Amygdala (tissue), 56 donors: ENCODE measurements at regions not wholly inside any gene's neighbourhood (a gene's known extent, or its start where the extent isn't known, plus 50 kb on each side); places are given as distances from the start of the nearest gene placed in this dataset.

Experiments used
- DNase-seq, 56 donors: peaks; one replicate each; lab custom pipeline; 2025; lab: John Stamatoyannopoulos, UW

DNA sequence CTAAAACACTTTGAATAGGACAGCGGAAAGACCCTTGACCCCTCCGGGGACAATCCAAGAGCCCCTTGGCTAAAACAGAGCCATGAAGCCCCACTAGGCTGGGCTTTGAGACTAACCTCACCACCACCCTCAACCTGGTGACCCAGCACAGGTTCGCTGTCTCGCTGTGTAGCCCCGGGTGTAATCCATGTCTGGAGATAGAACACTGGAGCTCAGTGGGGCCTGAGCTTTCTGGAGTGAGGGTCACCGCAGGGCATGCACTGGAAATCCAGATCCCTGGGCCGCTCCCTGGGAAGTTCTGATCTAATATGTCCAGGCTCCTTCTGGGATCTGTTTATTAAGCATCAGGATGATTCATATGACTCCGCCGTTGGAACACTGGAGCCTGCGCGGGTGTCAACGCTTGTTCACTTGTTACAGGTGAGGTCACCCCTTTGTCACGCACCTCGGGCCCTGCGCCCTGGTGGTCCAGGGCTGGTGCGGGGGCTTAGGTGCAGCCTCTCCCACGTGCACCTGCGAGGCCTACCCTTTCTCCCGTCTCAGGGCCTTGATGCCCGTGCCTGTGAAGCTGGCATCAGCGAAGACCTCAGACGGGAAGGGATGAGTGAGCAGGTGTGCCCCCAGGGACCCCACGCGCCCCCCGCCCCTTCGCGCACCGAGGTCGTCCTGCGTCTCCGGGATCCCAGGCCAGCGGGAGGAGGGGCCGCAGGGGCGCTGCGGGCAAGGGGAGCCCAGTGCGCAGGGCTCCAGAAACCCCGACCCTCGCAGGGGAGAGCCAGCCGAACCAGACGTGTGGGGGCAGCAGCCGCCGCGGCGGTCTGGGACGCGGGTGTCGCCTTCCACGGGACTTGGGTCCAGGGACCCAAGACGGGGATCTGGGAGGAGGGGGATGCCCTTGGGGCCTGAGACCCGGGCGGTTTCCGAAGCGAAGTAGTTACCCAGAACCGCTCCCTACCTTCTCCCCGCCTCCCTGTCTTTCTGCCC lies 224.1 kb upstream of the FOXF1 start:
- no peak for DNase-seq

- DNase-seq: no peak
These were observed 223.2 kb upstream of the FOXF1 start for GRCh38 chr16:86286991-86287663.

DNA sequence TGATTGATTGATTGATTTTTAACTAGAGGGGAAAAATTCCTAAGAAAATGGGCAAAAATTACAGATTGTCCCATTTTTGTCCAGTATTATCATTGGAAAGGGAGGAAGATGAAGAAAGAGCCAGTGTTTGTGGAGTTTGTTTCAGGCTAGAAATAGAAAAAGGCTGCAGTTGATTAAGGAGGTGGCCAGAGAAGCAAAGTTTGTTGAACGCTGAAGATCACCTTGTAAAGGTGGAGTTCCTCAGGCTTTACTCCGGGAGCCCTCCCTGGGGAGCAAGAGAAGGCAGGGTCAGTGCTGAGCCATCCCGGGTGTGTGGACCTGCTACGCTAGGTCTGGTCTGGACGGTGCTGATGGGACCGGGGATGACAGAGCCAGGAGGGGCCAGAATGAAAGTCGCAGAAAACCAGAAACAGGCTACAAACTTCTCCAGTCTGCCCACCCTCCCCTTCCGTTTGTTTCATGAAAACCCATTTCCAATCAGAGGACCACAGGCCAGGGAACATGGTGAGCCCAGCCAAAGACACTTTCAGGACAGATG lies 222.6 kb upstream of the FOXF1 start:
- no peak for DNase-seq

GRCh38 chr16:86288716-86289294 lies 221.5 kb upstream of the FOXF1 start:
- no peak for DNase-seq

DNA sequence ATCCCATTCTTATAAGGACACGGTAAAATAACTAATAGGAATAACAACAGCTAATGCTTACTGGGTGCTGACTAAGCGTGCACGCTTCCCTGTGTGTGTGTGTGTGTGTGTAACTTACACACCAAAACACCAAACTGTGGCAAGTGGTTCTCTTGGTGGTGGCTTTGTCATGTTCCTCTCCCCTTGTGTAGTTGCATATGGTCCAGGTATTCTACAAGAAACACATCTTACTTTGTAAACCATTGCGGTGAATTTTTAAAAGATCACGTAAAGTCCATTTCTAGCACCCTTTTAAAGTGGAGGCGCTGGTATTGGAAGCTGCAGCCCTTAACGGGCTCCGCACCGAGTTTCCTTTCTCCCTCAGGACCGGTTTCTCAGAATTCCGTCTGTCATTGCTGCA lies 221.0 kb upstream of the FOXF1 start:
- no peak for DNase-seq

GRCh38 chr16:86289907-86290306 lies 220.4 kb upstream of the FOXF1 start:
- DNase-seq: no peak

DNA sequence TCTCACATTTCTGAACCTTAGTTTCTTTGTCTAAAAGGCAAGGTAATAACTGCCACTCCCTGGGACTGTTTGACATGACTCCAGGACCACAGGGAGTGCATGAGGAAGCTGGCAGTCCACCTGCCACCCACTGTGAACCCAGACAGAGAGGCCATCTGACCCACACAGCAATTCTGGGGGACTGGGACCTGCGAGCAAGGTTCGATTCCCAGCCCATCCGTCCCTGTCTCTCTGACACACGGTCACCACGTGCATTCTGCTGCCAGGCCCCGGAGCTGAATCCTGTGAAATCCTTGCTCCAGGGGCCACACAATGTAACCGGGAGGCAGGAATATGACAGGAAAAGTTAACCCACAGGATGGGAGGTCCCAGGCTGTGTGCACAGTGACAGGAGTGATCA lies 218.8 kb upstream of the FOXF1 start:
- DNase-seq: no peak

GRCh38 chr16:86292171-86292775 lies 218.1 kb upstream of the FOXF1 start:
- DNase-seq: no peak

- DNase-seq: no peak
These were observed 217.4 kb upstream of the FOXF1 start for GRCh38 chr16:86292942-86293341.

DNA sequence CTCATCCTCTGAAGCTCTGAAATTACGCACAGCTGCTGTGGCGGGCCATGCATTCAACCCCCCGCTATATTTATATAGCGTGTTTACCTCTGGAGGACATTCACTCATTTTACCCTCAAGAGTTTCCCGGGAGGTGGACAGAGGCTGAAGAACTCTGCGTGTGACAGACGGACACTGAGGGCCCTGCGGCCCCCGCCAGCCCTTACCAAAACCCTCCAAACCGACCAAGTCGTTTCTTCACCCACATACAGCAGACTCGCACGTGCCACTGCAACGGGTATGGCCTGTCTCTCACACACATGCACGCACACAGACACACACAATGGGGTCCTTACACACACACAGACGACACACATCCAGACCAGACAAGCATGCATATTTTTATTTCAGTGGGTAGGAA lies 216.4 kb upstream of the FOXF1 start:
- no peak for DNase-seq

DNA sequence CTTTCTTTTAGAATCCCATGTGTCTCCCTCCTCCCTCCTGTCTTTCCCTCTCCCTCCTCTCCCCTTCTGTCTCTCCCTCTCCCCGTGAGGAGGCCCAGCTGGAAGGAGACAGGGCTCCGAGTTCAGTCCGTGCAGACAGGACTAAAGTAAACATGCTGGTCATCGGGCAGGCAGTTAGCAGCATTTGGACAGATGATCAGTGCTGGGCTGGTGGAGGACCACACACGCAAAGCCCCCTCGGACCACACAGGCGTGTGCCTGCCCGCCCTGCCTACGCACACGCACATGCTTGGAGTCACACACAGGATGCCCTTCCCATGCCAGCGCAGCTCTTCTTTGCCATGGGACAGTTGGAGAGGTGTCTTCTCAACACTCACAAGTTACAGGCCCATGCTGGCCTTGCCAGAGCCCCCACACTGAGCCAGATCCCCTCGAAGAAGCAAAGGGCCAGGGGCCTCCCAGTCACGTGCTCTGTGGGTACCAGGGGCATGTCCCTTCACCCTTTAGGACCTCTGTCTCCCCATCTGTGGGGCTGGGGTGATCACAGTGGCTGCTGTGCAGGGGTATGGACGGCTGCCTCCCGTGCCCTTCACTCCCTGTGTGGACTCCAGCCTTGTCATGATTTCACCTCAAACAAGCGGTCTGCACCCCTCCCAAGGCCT lies 215.7 kb upstream of the FOXF1 start:
- DNase-seq: no peak

- DNase-seq: no peak
These were observed 214.1 kb upstream of the FOXF1 start for GRCh38 chr16:86296256-86296655.

DNA sequence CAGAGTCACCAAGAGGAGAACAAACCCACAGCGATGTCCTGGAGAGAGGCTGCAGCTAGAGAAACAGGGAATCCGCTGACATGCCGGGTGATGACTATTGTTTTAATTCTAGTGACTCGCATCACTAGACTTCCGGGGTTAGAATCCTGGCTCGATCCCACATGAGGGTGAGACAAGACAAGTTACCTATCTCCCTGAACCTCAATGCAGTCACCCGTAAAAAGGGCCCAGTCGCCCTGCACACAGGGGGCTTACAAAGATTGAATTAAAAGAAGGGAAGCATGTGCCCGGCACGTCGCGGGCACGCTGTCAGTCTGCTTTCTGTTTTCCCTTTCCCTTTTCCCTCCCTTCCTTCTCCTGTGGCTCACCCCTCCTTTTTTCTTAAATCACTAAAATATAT lies 212.9 kb upstream of the FOXF1 start:
- no peak for DNase-seq

DNA sequence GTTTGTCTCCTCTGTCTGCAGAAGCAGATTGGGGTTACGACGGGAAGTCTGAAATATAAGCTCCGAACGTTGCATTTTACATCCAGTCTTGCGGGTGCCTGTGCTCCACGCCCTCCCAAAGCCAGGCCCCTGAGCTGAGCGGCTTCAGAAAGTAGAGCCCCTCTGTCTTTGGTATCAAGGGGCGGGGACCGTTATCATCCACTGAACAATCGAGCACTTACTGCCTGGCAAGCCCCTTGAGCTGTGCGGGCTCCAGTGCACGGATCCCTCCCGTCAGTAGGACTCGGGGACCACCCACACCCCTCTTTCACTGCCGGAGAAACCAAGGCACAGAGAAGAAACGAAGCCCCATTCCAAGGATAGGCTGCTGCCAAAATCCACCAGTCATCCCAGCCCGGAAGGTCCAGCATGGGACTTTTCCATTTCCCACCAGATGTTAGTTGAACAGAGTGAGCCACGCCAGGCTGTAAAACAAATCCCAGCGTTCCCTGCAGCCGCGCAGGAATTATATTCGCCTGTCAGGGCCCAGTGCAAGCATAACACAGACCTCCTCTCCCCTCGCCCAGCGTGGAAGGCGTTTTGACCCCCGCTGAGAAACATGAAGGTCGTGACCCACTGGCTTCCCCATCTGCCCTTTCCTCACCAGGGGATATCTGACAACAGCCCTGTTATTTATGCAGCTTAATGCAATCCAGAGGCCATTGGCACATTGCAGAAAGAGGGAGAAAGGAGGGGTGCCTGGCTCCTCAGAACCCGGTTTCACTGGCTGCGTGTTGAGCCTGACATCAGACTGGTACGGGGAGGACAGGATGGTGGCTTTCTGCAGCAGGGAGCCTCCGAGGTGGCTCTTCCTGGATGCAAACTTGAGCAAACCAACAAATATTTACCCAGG lies 212.2 kb upstream of the FOXF1 start:
- no peak for DNase-seq

DNA sequence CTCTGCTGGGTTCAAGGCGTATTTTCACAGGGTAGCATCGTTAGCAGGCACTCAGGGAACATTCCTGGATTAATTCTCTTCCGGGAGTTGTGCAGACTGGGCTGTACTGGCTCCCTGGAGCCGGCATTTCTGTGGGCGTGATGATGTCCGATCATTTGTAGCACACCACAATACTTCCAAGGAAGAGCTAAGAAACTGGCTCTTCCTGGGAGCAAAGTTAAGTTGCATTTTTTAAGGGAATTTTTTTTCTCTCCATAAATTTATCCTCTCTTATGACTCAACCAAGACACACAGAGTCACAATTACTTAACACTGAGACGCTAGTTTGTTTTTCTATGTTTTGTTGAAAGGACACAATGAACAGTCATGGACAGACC lies 211.6 kb upstream of the FOXF1 start:
- DNase-seq: no peak

DNA sequence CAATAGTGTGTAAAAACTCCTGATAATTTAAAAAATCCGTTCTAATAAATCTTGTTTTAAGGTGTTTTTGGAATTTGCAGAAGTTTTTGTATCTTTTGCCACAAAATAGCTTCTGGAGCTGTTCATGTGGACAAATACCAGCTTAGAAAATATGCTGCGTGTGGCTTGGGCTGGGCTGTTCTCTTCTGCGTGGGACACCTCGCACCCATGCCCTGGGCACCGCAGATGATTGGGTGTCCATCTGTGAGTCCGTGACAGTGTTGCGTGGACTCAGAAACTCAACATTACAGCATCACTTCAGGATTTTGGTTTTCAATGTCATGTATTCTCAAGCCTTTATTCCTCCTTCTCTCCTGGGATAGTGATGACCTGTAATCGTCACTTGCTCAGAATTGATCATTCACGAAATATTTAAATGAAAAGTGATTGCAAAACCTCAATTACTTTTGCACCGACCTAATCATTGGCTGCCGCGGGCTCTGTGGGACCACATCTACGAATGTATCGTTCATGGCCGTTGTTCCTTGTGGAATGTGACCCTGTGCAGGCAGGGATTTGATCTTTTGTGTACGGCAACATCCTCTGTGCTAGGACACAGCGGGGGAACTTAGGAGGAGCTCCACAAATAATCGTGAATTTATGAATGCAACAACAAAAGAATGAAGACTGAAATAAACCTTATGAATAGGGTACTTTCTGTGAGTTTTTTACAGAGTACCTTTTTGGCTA lies 210.3 kb upstream of the FOXF1 start:
- no peak for DNase-seq

- no peak for DNase-seq
These were observed 209.4 kb upstream of the FOXF1 start for GRCh38 chr16:86300746-86301481.
